Lower lobe of right lung (tissue), 2 donors: ENCODE measurements at regions not wholly inside any gene's neighbourhood (a gene's known extent, or its start where the extent isn't known, plus 50 kb on each side); places are given as distances from the start of the nearest gene placed in this dataset.

Experiments used
- ATAC-seq, 2 donors: fragments of 200-7000 bp; cut with Tn5 transposase; one replicate each; pipeline ENCODE4 v1.9.1; 2020 to 2022; ENCODE audit warnings: mild to moderate bottlenecking in 2 of 2, moderate library complexity in 2 of 2
- DNase-seq: peaks from one replicate; pipeline ENCODE4 v3.0.0-alpha.2; 2020
- H3K27ac ChIP-seq: fragments of 200-600 bp; one replicate; pipeline ENCODE4 v1.8.0; 2022
- H3K27me3 ChIP-seq: fragments of 200-600 bp; one replicate; pipeline ENCODE4 v1.8.0; 2022; ENCODE audit warnings: low read depth
- H3K36me3 ChIP-seq: fragments of 200-600 bp; one replicate; pipeline ENCODE4 v1.8.0; 2022; ENCODE audit warnings: mild to moderate bottlenecking
- H3K4me1 ChIP-seq: fragments of 200-600 bp; one replicate; pipeline ENCODE4 v1.8.0; 2022
- H3K4me3 ChIP-seq: fragments of 200-600 bp; one replicate; pipeline ENCODE4 v1.8.0; 2022; ENCODE audit warnings: mild to moderate bottlenecking
- H3K9me3 ChIP-seq: fragments of 200-600 bp; one replicate; pipeline ENCODE4 v1.8.0; 2022
- intact Hi-C: fragments of 100-400 bp; cut with DNase I; formaldehyde crosslinking; loops from one replicate; pipeline ENCODE4 v1.11.0; 2022
- TF ChIP-seq, protein P1 (sequence below): fragments of 200-600 bp; IDR thresholded peaks from one replicate; pipeline ENCODE4 v1.8.0; 2022; ENCODE audit warnings: antibody characterized with exemption, mild to moderate bottlenecking
- donor health status: DM: no; HTN: yes; CAD: no; lungs with severe emphysema.

DNA sequence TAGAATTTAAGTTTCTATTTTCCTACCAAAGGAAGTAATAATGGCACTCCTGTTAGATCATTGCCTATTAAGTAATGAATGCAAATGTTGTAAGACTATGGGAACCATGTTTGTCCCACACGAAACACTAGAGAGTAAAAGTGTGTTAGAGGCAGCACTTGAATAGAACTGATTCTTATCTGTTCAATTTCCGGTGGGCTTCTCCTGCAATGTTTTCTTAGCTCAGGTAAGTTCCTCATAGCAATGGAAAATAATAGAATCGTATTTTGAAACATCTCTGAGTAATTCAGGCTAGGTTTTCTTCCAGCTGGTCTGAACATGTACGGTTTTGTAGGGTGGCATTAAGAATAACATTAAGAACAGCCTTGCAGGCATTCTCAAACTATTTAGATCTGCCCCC is 145.3 kb upstream of the LIPC start:
- TF ChIP-seq, protein P1, sequence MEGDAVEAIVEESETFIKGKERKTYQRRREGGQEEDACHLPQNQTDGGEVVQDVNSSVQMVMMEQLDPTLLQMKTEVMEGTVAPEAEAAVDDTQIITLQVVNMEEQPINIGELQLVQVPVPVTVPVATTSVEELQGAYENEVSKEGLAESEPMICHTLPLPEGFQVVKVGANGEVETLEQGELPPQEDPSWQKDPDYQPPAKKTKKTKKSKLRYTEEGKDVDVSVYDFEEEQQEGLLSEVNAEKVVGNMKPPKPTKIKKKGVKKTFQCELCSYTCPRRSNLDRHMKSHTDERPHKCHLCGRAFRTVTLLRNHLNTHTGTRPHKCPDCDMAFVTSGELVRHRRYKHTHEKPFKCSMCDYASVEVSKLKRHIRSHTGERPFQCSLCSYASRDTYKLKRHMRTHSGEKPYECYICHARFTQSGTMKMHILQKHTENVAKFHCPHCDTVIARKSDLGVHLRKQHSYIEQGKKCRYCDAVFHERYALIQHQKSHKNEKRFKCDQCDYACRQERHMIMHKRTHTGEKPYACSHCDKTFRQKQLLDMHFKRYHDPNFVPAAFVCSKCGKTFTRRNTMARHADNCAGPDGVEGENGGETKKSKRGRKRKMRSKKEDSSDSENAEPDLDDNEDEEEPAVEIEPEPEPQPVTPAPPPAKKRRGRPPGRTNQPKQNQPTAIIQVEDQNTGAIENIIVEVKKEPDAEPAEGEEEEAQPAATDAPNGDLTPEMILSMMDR: no peak
- H3K27ac ChIP-seq: no peak overlapping the region
- no peaks in the 10 kb centered on the region for H3K9me3 ChIP-seq
- DNase-seq (no peak), ATAC-seq (no peak)
- no peaks in the 10 kb centered on the region for H3K4me1 ChIP-seq
- H3K27me3 ChIP-seq: no peaks in the 10 kb centered on the region
- H3K36me3 ChIP-seq: no peaks in the 10 kb centered on the region
- H3K4me3 ChIP-seq: no peak overlapping the region
- intact Hi-C loops: no loop called here

DNA sequence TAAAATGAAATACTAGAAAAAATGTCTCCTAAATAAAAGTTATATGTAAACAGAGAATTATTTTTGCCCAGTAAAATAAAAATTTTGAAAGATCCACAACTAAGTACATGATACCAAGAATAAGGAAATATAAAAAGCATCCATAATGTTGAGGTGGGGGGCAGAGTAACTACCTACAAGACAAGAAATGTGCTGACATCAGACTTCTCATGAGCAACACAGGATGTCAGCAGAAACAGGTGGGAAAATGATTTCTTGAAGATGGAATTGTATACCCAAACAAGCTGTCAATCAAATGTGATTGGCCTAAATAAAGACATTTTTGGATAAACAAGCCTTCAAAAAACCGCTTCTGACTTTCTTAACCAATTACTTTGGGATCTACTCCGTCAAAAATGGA is 143.9 kb upstream of the LIPC start:
- H3K4me3 ChIP-seq: no peak overlapping the region
- no peaks in the 10 kb centered on the region for H3K36me3 ChIP-seq
- ATAC-seq (no peak), DNase-seq (no peak)
- H3K27ac ChIP-seq: no peak overlapping the region
- H3K9me3 ChIP-seq: no peaks in the 10 kb centered on the region
- no peaks in the 10 kb centered on the region for H3K4me1 ChIP-seq
- no peaks in the 10 kb centered on the region for H3K27me3 ChIP-seq
- intact Hi-C loops: no loop called here
- TF ChIP-seq, protein P1: no peak

DNA sequence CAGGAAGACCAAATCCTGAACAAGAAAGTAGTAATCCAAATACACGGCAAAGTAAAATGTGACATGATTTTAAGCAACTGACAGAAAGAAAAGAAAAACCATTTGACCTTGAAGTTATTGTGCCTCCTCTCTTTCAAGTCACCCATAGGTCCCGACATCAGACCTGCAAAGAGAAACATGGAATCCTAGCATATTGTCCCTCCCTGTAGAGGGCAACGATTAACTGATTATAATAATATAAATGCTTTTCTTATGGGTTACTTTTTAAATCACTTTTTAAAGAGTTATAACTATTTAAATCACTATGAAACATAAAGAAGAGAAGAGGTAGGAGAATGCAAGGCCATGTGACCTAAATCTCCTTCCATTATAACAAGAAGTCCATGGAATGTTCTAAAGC is 143.2 kb upstream of the LIPC start:
- DNase-seq (no peak), ATAC-seq (no peak)
- Histone ChIP-seq H3K9me3 (no peaks in the 10 kb centered on the region), H3K4me1 (no peaks in the 10 kb centered on the region), H3K27me3 (no peaks in the 10 kb centered on the region), H3K4me3 (no peak overlapping the region), H3K36me3 (no peaks in the 10 kb centered on the region), H3K27ac (no peak overlapping the region)
- TF ChIP-seq, protein P1: no peak
- intact Hi-C loops: no loop called here

DNA sequence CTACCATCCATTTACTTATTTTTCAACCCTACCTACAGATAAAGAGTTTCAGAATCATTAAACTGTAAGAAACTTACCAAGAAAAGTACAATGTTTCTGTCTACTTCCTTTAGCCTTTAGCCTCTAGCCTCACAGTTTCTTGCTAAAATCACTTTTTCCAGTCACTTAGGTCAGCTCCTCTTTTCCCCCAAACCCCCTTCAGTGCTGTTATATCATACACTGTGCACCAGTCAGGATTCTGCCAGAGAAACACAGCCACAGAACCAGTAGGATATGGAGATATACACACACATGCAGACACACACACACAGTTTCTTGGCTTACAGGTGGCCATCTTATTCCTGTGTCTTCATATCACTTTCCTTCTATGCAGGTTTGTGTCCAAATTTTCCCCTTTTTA is 139.9 kb upstream of the LIPC start:
- Histone ChIP-seq H3K4me1 (no peaks in the 10 kb centered on the region), H3K27me3 (no peaks in the 10 kb centered on the region), H3K36me3 (no peaks in the 10 kb centered on the region), H3K9me3 (no peaks in the 10 kb centered on the region), H3K4me3 (no peak overlapping the region), H3K27ac (no peak overlapping the region)
- no peak for ATAC-seq
- TF ChIP-seq, protein P1: no peak
- no peak for DNase-seq
- intact Hi-C loops: no loop called here

DNA sequence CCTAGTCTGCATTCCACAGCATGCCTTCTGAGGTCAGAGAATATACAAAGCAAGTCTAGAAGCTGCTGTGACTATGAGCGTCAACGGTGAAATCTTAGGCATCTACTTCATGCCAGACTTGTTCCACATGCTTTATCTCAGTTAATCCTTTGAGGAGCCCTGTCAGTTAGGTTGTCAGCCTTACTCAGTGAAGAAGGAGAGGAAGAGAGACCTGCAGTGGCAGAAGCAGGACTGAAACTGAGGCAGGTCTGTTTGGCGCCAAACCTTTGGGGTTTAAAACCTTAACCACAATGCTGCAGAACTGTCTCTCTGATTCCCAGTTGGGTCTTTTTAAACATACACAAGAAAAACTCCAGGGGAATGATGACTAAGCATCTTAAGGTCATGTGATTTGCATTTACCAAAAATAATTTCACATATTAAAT is 139.0 kb upstream of the LIPC start:
- DNase-seq: no peak
- H3K9me3 ChIP-seq: no peaks in the 10 kb centered on the region
- intact Hi-C loops: no loop called here
- H3K4me1 ChIP-seq: no peaks in the 10 kb centered on the region
- no peaks in the 10 kb centered on the region for H3K27me3 ChIP-seq
- no peak overlapping the region for H3K27ac ChIP-seq
- no peak for ATAC-seq
- TF ChIP-seq, protein P1: no peak
- H3K36me3 ChIP-seq: no peaks in the 10 kb centered on the region
- no peak overlapping the region for H3K4me3 ChIP-seq
